ENCODE measurements at regions not wholly inside any gene's neighbourhood (a gene's known extent, or its start where the extent isn't known, plus 50 kb on each side); places are given as distances from the start of the nearest gene placed in this dataset.

DNA sequence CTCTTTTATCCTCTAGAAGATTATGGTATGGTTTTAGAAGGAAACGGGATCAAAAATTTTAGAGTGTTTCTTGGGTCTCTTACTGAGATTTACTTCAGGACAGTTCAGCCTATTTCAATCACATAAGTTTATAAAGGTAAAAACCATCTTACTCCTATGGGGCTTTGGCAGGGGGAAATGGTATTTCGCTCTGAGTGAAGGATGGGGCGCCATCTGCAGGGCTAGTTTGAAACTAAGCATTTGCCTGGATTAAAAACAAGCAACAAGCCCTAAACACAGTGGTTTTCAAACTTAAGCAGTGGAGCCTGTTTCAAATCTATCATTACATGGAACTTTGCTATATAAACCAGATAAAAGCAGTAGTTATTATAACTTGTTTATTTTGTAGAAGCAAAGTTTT lies 361.5 kb upstream of the FMR1 start:
- Histone ChIP-seq H3K36me3 (no peaks in the 10 kb centered on the region), H3K4me3 (no peak overlapping the region), H3K27ac (no peak overlapping the region), H3K4me1 (replicated peaks) (no peaks in the 10 kb centered on the region), H3K9me3 (no peaks in the 10 kb centered on the region), H3K27me3 (replicated peaks; ENCODE audit: insufficient read depth) (no peaks in the 10 kb centered on the region)
- TF ChIP-seq, protein P1, sequence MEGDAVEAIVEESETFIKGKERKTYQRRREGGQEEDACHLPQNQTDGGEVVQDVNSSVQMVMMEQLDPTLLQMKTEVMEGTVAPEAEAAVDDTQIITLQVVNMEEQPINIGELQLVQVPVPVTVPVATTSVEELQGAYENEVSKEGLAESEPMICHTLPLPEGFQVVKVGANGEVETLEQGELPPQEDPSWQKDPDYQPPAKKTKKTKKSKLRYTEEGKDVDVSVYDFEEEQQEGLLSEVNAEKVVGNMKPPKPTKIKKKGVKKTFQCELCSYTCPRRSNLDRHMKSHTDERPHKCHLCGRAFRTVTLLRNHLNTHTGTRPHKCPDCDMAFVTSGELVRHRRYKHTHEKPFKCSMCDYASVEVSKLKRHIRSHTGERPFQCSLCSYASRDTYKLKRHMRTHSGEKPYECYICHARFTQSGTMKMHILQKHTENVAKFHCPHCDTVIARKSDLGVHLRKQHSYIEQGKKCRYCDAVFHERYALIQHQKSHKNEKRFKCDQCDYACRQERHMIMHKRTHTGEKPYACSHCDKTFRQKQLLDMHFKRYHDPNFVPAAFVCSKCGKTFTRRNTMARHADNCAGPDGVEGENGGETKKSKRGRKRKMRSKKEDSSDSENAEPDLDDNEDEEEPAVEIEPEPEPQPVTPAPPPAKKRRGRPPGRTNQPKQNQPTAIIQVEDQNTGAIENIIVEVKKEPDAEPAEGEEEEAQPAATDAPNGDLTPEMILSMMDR (IDR thresholded peaks at IDR 0.05): no peak
- TF ChIP-seq POLR2AphosphoS5 (IDR thresholded peaks at IDR 0.05): no peak
- no peak for TF ChIP-seq POLR2A (IDR thresholded peaks at IDR 0.05)
- intact Hi-C loops (cut with DNase I): no loop called here
- DNase-seq (ENCODE audit: low spot score): no peak
- WGBS: 11% methylated on average over 3 of the region's 3 CpGs

DNA sequence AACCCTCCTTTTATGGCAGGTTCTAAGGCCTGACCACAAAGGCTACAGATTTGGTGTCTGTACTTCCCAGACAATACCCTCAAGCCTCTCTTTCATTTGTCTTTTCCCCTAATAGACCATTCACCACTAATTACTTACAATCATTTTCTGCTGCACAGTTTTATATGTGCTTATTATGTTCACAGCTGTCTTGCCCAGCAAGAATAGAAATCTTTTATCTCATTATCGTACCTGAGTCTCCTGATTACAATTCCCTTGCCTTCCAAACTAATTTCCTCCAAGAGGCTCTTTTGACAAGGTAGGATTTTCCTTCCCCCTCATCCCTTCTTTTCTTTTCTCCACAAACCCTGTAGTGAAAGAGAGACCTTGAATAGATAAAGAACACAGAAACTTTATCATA lies 352.5 kb upstream of the FMR1 start:
- Histone ChIP-seq H3K27me3 (replicated peaks; ENCODE audit: insufficient read depth) (no peaks in the 10 kb centered on the region), H3K9me3 (no peaks in the 10 kb centered on the region), H3K27ac (no peak overlapping the region), H3K4me1 (replicated peaks) (no peaks in the 10 kb centered on the region), H3K4me3 (no peak overlapping the region), H3K36me3 (no peaks in the 10 kb centered on the region)
- no peak for DNase-seq (ENCODE audit: low spot score)
- WGBS: 83% methylated on average over 1 of the region's 1 CpG
- TF ChIP-seq, protein P1 (IDR thresholded peaks at IDR 0.05): no peak
- TF ChIP-seq POLR2A (IDR thresholded peaks at IDR 0.05) (no peak), POLR2AphosphoS5 (IDR thresholded peaks at IDR 0.05) (no peak)
- intact Hi-C loops (cut with DNase I): no loop called here

DNA sequence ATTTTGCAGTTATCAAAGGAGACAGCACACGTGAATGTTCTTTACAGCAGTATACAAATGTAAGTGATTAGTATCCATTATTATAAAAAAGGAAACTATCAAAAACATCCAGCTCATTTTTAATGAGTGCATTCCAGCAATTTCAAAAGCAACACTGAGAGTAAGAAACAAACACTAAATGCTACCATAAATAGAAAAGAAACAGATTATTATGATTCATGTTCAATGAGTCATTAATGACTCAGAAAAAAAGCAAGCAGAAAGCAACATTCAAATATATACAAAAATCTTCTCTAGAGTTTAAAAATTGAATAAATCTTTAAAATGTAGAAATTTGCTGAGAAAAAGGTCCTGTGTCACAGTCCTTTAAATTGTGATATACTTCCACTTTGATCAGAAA lies 346.5 kb upstream of the FMR1 start:
- Histone ChIP-seq H3K27ac (no peak overlapping the region), H3K9me3 (no peaks in the 10 kb centered on the region)
- 57% methylated on average over 1 of the region's 1 CpG for WGBS

GRCh38 chrX:147570483-147570882 lies 341.2 kb upstream of the FMR1 start:
- WGBS: 20% methylated on average over 1 of the region's 1 CpG

More for the DNA sequence above, 346.5 kb upstream of the FMR1 start:
- TF ChIP-seq POLR2A (IDR thresholded peaks at IDR 0.05): no peak
- no peak for TF ChIP-seq POLR2AphosphoS5 (IDR thresholded peaks at IDR 0.05)
- TF ChIP-seq, protein P1 (IDR thresholded peaks at IDR 0.05): no peak
- Histone ChIP-seq H3K4me3 (no peak overlapping the region), H3K4me1 (replicated peaks) (no peaks in the 10 kb centered on the region), H3K36me3 (no peaks in the 10 kb centered on the region), H3K27me3 (replicated peaks; ENCODE audit: insufficient read depth) (no peaks in the 10 kb centered on the region)
- DNase-seq (ENCODE audit: low spot score): no peak
- intact Hi-C loops (cut with DNase I): no loop called here

GRCh38 chrX:147573266-147573665 lies 338.5 kb upstream of the FMR1 start:
- TF ChIP-seq POLR2AphosphoS5 (IDR thresholded peaks at IDR 0.05) (no peak), POLR2A (IDR thresholded peaks at IDR 0.05) (no peak)
- TF ChIP-seq, protein P1 (IDR thresholded peaks at IDR 0.05): no peak
- H3K9me3 ChIP-seq: no peaks in the 10 kb centered on the region
- DNase-seq (ENCODE audit: low spot score): no peak
- H3K4me3 ChIP-seq: no peak overlapping the region
- no peaks in the 10 kb centered on the region for H3K27me3 ChIP-seq (replicated peaks; ENCODE audit: insufficient read depth)
- intact Hi-C loops (cut with DNase I): no loop called here
- WGBS: 94% methylated on average over 2 of the region's 4 CpGs
- H3K4me1 ChIP-seq (replicated peaks): no peaks in the 10 kb centered on the region
- no peaks in the 10 kb centered on the region for H3K36me3 ChIP-seq
- H3K27ac ChIP-seq: no peak overlapping the region

More at GRCh38 chrX:147570483-147570882, 341.2 kb upstream of the FMR1 start:
- Histone ChIP-seq H3K4me1 (replicated peaks) (no peaks in the 10 kb centered on the region), H3K36me3 (no peaks in the 10 kb centered on the region), H3K27ac (no peak overlapping the region), H3K4me3 (no peak overlapping the region), H3K27me3 (replicated peaks; ENCODE audit: insufficient read depth) (no peaks in the 10 kb centered on the region), H3K9me3 (no peaks in the 10 kb centered on the region)
- DNase-seq (ENCODE audit: low spot score): no peak
- intact Hi-C loops (cut with DNase I): no loop called here
- TF ChIP-seq POLR2AphosphoS5 (IDR thresholded peaks at IDR 0.05): no peak
- TF ChIP-seq POLR2A (IDR thresholded peaks at IDR 0.05): no peak
- TF ChIP-seq, protein P1 (IDR thresholded peaks at IDR 0.05): no peak
